ENCODE measurements at regions not wholly inside any gene's neighbourhood (a gene's known extent, or its start where the extent isn't known, plus 50 kb on each side); places are given as distances from the start of the nearest gene placed in this dataset.

DNA sequence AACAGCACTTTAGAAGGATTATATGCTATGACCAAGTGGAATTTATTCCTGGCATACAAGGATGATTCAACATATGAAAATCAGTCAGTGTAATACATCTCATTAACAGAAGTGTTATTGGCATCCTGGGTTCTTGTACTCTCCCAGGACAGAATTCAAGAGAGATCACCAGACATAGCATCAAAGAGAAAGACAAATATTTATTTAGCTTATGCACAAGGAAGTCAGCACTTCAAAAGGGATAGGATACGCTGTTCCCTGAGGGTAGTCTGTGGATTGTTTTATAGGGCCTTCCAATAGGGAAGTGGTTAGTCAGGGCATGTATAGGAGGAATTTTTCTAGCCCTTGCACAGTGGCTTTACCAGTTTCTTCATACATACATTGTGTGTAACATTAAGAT lies 1238.0 kb downstream of the PCDH17 start:
- no peak for DNase-seq

DNA sequence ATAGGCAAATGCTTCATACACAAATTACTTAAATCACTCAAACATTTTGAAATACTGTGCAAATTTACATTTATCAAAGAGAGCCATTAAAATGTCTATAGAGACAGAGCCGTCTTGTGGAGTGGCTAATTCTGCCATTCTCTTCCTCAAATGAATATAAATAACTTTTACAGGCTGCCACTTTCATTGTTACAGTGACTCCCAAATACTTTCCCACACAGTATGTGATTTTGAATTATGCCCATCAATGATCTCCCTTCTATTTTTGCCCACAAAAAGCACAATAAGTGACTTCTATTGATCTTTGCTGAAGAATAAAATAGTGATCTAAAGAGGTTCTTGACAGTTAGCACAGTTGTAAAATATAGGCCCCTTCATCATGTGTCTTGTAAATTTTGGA lies 1244.9 kb downstream of the PCDH17 start:
- CTCF ChIA-PET: no interaction called here
- no peak overlapping the region for H3K4me3 Mint-ChIP-seq
- POLR2A ChIA-PET: no interaction called here
- H3K36me3 Mint-ChIP-seq (ENCODE audit: low read depth): no peaks in the 10 kb centered on the region
- peaks cover 2% of the 10 kb centered on the region for H3K9me3 Mint-ChIP-seq
- H3K4me1 Mint-ChIP-seq (ENCODE audit: low read depth): no peaks in the 10 kb centered on the region
- no peaks in the 10 kb centered on the region for H3K27me3 Mint-ChIP-seq
- no peak for ATAC-seq
- intact Hi-C loops (cut with micrococcal nuclease): no loop called here
- DNase-seq: no peak
- no peak overlapping the region for H3K27ac Mint-ChIP-seq
- TF ChIP-seq, protein P1, sequence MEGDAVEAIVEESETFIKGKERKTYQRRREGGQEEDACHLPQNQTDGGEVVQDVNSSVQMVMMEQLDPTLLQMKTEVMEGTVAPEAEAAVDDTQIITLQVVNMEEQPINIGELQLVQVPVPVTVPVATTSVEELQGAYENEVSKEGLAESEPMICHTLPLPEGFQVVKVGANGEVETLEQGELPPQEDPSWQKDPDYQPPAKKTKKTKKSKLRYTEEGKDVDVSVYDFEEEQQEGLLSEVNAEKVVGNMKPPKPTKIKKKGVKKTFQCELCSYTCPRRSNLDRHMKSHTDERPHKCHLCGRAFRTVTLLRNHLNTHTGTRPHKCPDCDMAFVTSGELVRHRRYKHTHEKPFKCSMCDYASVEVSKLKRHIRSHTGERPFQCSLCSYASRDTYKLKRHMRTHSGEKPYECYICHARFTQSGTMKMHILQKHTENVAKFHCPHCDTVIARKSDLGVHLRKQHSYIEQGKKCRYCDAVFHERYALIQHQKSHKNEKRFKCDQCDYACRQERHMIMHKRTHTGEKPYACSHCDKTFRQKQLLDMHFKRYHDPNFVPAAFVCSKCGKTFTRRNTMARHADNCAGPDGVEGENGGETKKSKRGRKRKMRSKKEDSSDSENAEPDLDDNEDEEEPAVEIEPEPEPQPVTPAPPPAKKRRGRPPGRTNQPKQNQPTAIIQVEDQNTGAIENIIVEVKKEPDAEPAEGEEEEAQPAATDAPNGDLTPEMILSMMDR (IDR thresholded peaks at IDR 0.05): no peak

More for the DNA sequence above, 1238.0 kb downstream of the PCDH17 start:
- POLR2A ChIA-PET: interaction anchor here (0.6 kb wide), 1 partner anchor 37 kb away, joined by 3 read pairs; no protein-coding TSS in a partner anchor
- Mint-ChIP-seq H3K27me3 (no peaks in the 10 kb centered on the region), H3K9me3 (peaks cover 4% of the 10 kb centered on the region), H3K4me3 (no peak overlapping the region), H3K27ac (no peak overlapping the region), H3K4me1 (ENCODE audit: low read depth) (no peaks in the 10 kb centered on the region), H3K36me3 (ENCODE audit: low read depth) (no peaks in the 10 kb centered on the region)
- CTCF ChIA-PET: no interaction called here
- TF ChIP-seq, protein P1 (IDR thresholded peaks at IDR 0.05): no peak
- ATAC-seq: no peak
- intact Hi-C loops (cut with micrococcal nuclease): no loop called here

DNA sequence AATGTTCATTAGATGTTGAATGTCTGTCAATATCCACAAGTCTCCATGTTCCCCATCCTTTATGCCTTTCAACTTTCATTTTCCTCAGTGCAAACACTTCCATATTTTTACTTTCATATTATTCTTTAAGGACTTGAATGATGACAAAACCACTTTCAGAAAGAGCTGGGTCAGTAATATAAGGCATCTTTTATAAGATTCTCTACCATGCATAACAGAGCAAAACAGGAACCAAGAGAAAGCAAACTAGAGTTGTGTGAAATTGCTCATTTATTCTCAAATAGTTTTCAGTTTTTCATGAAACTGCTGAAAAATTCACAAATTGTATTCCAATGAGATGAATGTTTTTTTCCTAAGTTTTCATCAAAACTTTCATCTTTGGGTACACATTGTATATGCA lies 1247.6 kb downstream of the PCDH17 start:
- ATAC-seq: no peak
- POLR2A ChIA-PET: no interaction called here
- intact Hi-C loops (cut with micrococcal nuclease): no loop called here
- CTCF ChIA-PET: no interaction called here
- TF ChIP-seq, protein P1 (IDR thresholded peaks at IDR 0.05): no peak
- H3K36me3 Mint-ChIP-seq (ENCODE audit: low read depth): no peaks in the 10 kb centered on the region
- no peak overlapping the region for H3K27ac Mint-ChIP-seq
- H3K27me3 Mint-ChIP-seq: no peaks in the 10 kb centered on the region
- no peaks in the 10 kb centered on the region for H3K4me1 Mint-ChIP-seq (ENCODE audit: low read depth)
- DNase-seq: no peak
- H3K9me3 Mint-ChIP-seq: no peaks in the 10 kb centered on the region
- no peak overlapping the region for H3K4me3 Mint-ChIP-seq

DNA sequence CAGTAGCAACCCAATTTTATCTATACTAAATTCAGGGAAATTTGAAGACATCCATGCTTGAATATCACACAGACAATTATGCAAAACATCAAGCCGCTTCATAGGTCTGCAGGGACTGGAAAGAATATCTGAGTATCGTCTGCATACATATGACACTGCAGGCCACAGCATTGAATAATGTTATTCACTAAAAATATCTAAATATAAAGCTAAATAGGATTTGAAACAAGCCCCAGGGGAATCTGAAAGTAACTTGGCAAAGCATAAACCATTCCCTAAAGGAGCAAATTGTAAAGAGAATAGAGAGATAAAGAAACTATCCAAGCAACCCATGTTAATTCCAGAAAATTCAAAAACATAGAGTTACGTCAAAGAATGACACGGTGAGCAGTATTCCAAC lies 1251.0 kb downstream of the PCDH17 start:
- ChIA-PET POLR2A (no interaction called here), CTCF (no interaction called here)
- no peak for ATAC-seq
- Mint-ChIP-seq H3K27me3 (no peaks in the 10 kb centered on the region), H3K36me3 (ENCODE audit: low read depth) (no peaks in the 10 kb centered on the region), H3K27ac (no peak overlapping the region), H3K4me3 (no peak overlapping the region), H3K9me3 (no peaks in the 10 kb centered on the region), H3K4me1 (ENCODE audit: low read depth) (no peaks in the 10 kb centered on the region)
- no peak for DNase-seq
- TF ChIP-seq, protein P1 (IDR thresholded peaks at IDR 0.05): no peak
- intact Hi-C loops (cut with micrococcal nuclease): no loop called here

DNA sequence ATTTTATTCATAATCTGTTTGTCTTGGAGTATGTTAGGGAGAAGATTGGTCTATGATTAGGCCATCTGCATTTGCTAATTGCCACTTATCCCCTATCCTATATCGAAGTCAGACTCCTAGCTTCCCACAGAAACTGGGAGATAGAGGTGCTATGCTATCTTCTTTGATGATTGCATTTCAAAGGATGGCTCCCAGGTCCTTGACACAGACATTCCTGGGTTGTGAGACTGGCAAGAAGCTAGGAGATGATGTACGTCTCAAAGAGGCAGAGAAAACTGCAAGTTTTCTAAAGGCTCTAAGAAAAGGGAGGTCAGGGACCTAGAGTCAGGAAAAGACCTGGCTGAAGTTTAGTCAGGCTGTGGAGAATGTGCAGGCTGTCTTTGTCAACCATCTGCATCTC lies 1251.9 kb downstream of the PCDH17 start:
- ChIA-PET POLR2A (no interaction called here), CTCF (interaction anchor here (0.8 kb wide), 1 partner anchor 11 kb away, joined by 3 read pairs; no protein-coding TSS in a partner anchor)
- ATAC-seq (no peak), DNase-seq (no peak)
- Mint-ChIP-seq H3K27ac (no peak overlapping the region), H3K9me3 (no peaks in the 10 kb centered on the region), H3K27me3 (no peaks in the 10 kb centered on the region), H3K36me3 (ENCODE audit: low read depth) (no peaks in the 10 kb centered on the region), H3K4me3 (no peak overlapping the region), H3K4me1 (ENCODE audit: low read depth) (no peaks in the 10 kb centered on the region)
- TF ChIP-seq, protein P1 (IDR thresholded peaks at IDR 0.05): no peak
- intact Hi-C loops (cut with micrococcal nuclease): no loop called here

All from activated CD8-positive, alpha-beta T cell treated with anti-CD3 and anti-CD28 coated beads for 36 hours (primary cell).